Renal pelvis (tissue), 1 donor: ENCODE measurements at regions not wholly inside any gene's neighbourhood (a gene's known extent, or its start where the extent isn't known, plus 50 kb on each side); places are given as distances from the start of the nearest gene placed in this dataset.

ENCODE experiments used
- DNase-seq: peaks from one replicate; pipeline ENCODE4 v3.0.0-alpha.2; 2013

DNA sequence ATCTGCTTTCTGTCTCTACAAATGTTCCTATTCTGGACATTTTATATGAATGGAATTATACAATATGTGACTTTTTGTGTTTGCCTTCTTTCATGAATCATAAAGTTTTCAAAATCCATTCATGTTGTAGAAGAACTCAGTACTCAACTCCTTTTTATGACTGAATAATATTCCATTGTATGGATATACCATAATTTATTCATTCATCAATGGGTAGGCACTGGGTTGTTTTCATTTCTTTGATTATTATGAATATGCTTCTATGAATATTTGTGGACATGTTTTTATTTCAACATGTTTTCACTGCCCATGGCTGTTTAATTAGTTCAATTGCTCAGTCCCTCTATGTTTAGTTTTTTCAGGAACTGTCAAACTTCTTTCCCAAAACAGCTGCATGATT, 76.5 kb upstream of the GTSF1L start:
- no peak for DNase-seq

DNA sequence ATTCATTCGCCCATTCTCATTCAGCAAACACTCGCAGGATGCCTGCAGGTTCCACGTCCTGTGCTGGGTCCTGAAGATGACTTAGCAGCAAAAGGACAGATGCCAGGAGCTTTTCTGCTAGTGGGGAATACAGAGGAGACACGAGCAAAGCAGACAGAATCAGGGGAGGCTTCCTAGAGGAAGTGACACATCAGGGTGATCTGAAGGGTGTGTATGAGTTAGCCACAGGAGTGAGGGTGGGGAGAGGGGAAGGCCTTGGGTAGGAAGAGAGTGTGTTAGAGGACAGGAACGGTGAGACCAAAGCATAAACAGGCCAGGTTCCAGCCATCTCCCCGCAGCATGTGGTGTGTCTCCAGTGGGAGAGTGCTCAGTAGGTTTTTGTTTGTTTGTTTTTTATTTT, 73.4 kb upstream of the GTSF1L start:
- no peak for DNase-seq

DNA sequence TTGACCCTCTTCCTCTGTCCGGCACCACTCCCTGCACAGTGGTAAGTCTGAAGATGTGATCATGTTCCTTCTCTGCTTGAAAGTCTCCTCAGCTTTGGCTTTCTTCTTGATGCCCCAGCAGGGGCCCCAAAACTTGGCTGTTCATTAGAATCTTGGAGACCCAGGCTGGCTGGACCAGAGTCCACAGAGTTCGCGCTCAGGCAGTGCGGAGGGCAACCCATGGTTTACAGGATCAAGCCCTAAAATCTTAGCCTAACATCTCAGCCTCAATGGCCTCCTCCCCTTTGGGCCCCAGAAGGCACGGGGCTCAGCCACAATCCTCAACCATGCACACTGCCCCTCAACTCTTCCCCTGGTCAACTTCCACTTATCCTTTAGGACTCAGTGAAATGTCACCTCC, 72.9 kb upstream of the GTSF1L start:
- DNase-seq: no peak

DNA sequence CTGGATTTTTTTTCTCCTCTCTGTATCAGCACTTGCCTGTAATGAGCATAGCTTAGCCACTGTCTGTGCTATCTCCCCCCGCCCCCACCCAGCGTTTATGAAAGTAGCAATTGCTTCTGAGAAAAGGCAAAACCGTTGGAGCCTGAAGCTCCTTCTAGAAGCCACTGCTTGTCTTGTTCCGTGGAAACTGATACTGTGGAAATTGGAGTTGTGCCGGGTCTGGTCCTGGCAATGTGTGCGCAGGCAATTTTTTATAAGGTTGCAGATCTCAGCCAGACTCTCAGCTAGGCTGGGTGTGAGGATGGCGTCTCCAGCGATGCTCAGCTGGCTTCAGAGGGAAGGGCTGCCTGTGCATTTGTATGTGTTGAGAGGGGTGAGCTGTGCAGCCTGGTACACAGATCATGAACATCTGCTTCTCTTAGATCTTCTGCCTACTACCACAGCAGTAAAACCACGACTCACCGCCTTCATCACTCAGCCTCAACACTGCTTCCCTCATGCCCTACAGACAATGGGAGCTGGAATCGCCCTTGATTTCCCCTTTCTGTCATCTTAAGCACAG, 72.4 kb upstream of the GTSF1L start:
- DNase-seq: peak; percentile 14

DNA sequence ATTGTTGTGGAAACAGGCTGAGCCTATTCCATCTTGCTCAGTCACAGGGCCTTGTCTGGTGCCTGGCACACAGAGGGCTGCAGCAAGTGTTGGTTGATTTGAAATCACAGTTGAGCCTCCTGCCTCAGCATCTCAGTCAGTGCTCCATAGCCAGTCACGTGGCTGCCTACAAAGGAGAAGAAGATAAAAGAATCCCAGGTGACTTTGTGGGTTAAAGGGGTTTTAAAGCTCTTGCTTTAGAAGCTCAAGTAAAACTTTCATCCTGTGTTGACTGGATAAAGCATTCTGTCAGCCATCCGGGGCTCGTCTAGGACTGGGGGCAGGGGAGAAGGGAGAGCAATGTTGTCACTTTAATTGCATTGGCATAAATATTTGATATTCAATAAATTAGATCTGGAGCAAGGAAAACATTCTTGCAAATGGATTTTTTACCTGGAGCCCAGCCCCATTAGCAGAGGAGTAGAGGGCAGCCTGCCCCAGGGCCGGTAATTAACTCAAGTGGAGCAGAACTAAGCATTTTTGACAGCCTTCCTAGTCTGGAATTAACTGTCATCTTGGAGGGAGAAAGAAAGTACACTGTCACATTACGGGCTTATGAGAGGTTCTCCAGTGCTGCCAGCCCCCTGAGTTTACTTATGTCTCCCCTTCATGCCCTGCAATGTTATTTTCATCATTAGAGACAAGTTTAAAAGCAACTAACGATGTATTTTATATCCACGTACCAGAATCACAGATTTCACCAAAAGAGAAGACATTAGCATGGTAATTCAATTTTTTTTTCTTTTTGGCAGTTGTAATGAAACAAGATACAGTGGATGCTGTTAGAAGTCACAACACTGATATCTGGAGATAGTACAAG, 71.7 kb upstream of the GTSF1L start:
- peak; percentile 12 for DNase-seq

DNA sequence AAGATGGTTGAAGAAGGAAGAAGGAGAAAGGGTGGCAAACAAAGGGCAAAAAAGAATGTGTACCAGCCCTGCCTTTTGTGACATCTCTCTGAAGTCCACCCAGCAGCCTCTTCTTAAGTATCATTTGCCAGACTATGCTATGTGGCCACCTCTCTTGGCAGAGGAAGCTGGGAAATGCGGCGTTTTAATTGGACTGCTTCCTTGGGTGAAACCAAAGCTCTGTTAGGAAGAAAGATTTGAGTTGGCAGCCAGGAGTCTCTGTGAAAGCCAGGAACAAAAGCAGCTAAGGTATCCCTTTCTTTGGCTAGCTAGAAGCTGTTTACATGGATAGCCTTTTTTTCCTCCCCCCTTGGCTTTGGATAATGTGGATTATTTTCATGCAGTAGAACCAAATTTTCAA, 67.5 kb upstream of the GTSF1L start:
- DNase-seq: no peak

DNA sequence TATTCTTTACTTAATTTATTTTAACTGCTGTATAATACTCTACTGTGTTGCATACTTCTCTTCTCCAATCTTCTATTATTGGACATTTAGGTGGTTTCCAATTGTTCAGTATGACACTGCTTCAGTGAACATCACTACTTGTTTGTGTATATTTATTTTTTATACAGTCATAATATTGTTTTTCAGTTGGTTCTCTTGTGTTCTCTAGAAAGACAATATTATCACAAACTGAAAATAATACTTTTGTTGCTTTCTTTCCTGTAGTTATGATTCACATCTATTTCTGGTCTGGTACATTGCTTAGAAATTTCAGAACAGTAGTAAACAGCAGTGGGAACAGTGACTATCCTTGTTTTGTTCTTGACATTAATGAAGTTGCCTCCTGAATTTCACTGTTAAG, 62.8 kb upstream of the GTSF1L start:
- DNase-seq: no peak

DNA sequence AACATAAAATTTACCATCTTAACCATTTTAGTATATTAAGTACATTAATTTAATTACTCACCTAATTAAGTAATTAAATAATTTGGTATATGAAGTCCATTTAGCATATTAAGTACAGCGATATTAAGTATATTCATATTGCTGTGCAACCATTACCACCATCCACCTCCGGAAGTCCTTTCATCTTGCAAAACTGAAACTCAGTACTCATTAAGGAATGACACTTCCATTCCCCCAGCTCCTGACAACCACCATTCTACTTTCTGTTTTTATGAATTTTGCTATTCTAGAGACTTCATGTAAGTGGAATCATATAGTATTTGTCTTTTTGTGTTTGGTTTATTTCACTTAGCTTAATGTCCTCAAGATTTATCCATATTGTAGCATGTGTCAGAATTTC, 61.1 kb upstream of the GTSF1L start:
- no peak for DNase-seq

DNA sequence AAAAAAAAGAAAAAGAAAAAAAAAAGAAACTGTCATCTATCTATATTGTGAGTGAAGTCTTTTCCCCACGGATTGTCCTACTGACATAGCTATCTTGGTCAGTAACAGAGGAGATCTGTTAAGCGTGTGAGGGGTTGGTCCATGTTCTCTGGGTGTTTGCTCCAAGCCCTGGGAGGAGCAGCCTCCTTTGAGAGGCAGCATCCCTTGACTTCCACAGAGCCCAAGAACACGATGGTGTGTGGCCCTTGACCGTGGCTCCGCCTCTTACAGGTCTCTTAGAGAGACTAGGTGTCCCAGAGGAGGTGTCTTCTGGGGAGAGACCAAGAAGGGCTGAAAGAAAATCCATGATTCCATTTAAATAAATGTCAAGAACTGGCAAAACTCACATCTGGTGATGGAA, 60.1 kb upstream of the GTSF1L start:
- DNase-seq: no peak

DNA sequence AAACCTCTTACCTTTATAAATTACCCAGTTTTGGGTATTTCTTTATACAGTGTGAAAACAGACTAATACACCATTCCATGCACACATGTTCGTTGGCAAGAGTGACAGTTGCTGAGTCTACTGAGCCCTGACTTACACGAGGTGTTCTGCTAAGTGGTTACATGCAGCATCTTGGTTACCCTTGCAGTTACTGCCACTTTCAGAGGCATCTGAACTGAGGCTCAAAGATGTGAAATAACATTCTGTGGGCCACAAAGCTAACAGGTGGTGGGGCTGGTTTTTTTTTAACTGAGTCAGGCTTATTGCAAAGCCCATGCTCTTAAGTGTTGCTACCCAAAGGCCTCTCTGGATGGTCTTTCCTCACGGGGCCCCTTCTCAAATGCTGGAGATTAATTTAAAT, 54.4 kb upstream of the GTSF1L start:
- DNase-seq: no peak

DNA sequence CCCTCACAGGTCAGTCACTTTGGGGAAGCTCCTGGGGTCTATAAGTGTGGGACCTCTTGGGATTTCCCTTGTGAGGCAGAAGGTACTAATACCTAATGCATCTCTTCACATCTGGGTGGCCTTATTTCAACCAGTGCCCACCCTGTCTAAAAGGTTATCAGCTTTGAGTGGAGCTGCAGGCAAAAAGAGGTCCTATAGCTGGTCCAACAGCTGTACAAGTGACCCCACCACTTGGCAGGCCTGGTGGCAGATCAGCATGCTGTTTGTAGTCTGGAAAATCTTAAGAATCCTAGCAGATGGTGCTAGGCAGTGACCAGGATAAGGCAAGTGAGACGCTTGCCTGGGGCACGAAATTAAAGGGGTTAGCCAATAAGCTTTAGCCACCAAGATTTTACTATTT, 51.6 kb upstream of the GTSF1L start:
- no peak for DNase-seq

DNA sequence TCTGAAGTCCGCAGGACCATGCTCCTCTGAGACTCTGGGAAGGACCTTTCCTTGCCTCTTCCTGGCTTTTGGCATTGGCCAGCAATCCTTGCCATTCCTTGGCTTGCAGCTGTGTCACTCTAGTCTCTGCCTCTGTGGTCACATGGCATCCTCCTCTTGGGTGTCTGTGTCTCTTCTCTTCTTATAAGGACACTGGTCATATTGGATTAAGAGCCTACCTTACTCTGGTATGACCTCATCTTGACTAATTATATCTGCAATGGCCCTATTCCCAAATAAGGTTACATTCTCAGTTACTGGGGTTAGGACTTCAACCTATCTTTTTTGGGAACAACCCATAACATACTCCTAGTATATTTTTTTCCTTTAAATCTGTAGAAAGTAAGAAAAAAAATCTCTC, 49.9 kb upstream of the GTSF1L start:
- DNase-seq: no peak
